ENCODE measurements at regions not wholly inside any gene's neighbourhood (a gene's known extent, or its start where the extent isn't known, plus 50 kb on each side); places are given as distances from the start of the nearest gene placed in this dataset.
"Not testable (repeated sequence)": the region's sequence is repeated elsewhere in the genome, so short reads cannot be mapped to it uniquely, and the experiment has no call there.

- CTCF ChIA-PET = no interaction called here
- POLR2A ChIA-PET = no interaction called here
- TF ChIP-seq PKNOX1 (IDR thresholded peaks at IDR 0.05) = no peak
- no peak for TF ChIP-seq TARDBP (IDR thresholded peaks at IDR 0.05)
- TF ChIP-seq ELF4 (IDR thresholded peaks at IDR 0.05) = no peak
- no peak for TF ChIP-seq ZNF384 (IDR thresholded peaks at IDR 0.05)
- no peak for TF ChIP-seq SP1 (IDR thresholded peaks at IDR 0.05)
- TF ChIP-seq L3MBTL2 (conservative IDR thresholded peaks at IDR 0.05) = no peak
- no peak for TF ChIP-seq FOXM1 (IDR thresholded peaks at IDR 0.05; ENCODE audit: borderline replicate concordance)
- no peak for TF ChIP-seq FOXK2 (IDR thresholded peaks at IDR 0.05)
- no peak for TF ChIP-seq NFRKB (IDR thresholded peaks at IDR 0.05)
Observed at GRCh38 chr1:108314815-108315214, 70.9 kb upstream of the NBPF4 start.

GRCh38 chr1:108316545-108316944, 72.7 kb upstream of the NBPF4 start:
- TF ChIP-seq TARDBP (IDR thresholded peaks at IDR 0.05) = no peak
- peak; percentile 28 for DNase-seq (ENCODE audit: extremely low spot score)
- CTCF ChIA-PET = no interaction called here
- POLR2A ChIA-PET = no interaction called here

More at GRCh38 chr1:108314815-108315214, 70.9 kb upstream of the NBPF4 start:
- DNase-seq (ENCODE audit: extremely low spot score) = no peak

GRCh38 chr1:108320849-108321248, 77.0 kb upstream of the NBPF4 start:
- no peak for TF ChIP-seq TARDBP (IDR thresholded peaks at IDR 0.05)
- no peak for TF ChIP-seq ELF4 (IDR thresholded peaks at IDR 0.05)
- TF ChIP-seq FOXK2 (IDR thresholded peaks at IDR 0.05) = no peak
- no peak for TF ChIP-seq CTBP1 (IDR thresholded peaks at IDR 0.05; ENCODE audit: borderline replicate concordance)
- TF ChIP-seq ZNF384 (IDR thresholded peaks at IDR 0.05) = no peak
- TF ChIP-seq SP1 (IDR thresholded peaks at IDR 0.05) = no peak
- CTCF ChIA-PET = no interaction called here
- no peak for DNase-seq (ENCODE audit: extremely low spot score)
- POLR2A ChIA-PET = no interaction called here

- not testable (repeated sequence) for DNase-seq (ENCODE audit: extremely low spot score)
Observed at GRCh38 chr1:108325338-108325737, 81.5 kb upstream of the NBPF4 start.

GRCh38 chr1:108327534-108328466, 83.9 kb upstream of the NBPF4 start:
- TF ChIP-seq ZNF384 (IDR thresholded peaks at IDR 0.05) (no peak), ARNT (IDR thresholded peaks at IDR 0.05) (no peak), CTBP1 (IDR thresholded peaks at IDR 0.05; ENCODE audit: borderline replicate concordance) (no peak), PKNOX1 (IDR thresholded peaks at IDR 0.05) (no peak), ELF4 (IDR thresholded peaks at IDR 0.05) (no peak), FOXK2 (IDR thresholded peaks at IDR 0.05) (no peak), LEF1 (IDR thresholded peaks at IDR 0.05; ENCODE audit: borderline replicate concordance) (no peak), HDGF (IDR thresholded peaks at IDR 0.05; ENCODE audit: borderline replicate concordance) (no peak), FOXM1 (IDR thresholded peaks at IDR 0.05; ENCODE audit: borderline replicate concordance) (no peak), FOXA1 (IDR thresholded peaks at IDR 0.05) (no peak), TARDBP (IDR thresholded peaks at IDR 0.05) (no peak), L3MBTL2 (conservative IDR thresholded peaks at IDR 0.05) (no peak), SUZ12 (IDR thresholded peaks at IDR 0.05) (no peak), SP1 (IDR thresholded peaks at IDR 0.05) (no peak), NFRKB (IDR thresholded peaks at IDR 0.05) (no peak), BHLHE40 (IDR thresholded peaks at IDR 0.05; ENCODE audit: borderline replicate concordance) (no peak)
- ChIA-PET POLR2A (no interaction called here), CTCF (no interaction called here)
- DNase-seq (ENCODE audit: extremely low spot score) = no peak

More at GRCh38 chr1:108325338-108325737, 81.5 kb upstream of the NBPF4 start:
- CTCF ChIA-PET, POLR2A ChIA-PET: not testable (repeated sequence)

- ChIA-PET POLR2A (no interaction called here), CTCF (no interaction called here)
Observed at GRCh38 chr1:108345776-108346531, 102.1 kb upstream of the NBPF4 start.

More at GRCh38 chr1:108345776-108346531, 102.1 kb upstream of the NBPF4 start:
- DNase-seq (ENCODE audit: extremely low spot score) = no peak
- TF ChIP-seq L3MBTL2 (conservative IDR thresholded peaks at IDR 0.05) (no peak), NFRKB (IDR thresholded peaks at IDR 0.05) (no peak), FOXA1 (IDR thresholded peaks at IDR 0.05) (no peak), PKNOX1 (IDR thresholded peaks at IDR 0.05) (no peak), SP1 (IDR thresholded peaks at IDR 0.05) (no peak)

Data from HEK293T (cell line).